ENCODE measurements at regions not wholly inside any gene's neighbourhood (a gene's known extent, or its start where the extent isn't known, plus 50 kb on each side); places are given as distances from the start of the nearest gene placed in this dataset.
"Not testable (repeated sequence)": the region's sequence is repeated elsewhere in the genome, so short reads cannot be mapped to it uniquely, and the experiment has no call there.

DNA sequence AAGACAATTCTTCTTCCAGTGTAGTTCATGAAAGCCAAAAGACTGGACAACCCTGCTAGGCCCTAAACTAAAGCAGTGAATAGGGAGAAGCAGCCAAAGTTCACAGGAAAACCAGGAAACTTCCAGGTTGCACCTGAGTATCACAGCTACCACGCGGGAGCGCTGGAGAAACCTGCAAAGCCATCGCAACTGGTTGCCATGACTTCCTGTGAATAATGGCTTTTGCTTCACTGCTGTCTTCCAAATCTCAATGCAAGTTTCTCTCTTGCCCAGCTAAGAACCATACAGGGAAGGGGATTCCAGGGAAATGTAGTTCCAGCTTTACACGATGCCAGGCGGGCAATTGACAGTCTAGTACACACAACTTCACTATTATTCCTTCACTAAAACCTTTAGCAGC, 114.1 kb downstream of the GXYLT1 start:
- no peak for DNase-seq

DNA sequence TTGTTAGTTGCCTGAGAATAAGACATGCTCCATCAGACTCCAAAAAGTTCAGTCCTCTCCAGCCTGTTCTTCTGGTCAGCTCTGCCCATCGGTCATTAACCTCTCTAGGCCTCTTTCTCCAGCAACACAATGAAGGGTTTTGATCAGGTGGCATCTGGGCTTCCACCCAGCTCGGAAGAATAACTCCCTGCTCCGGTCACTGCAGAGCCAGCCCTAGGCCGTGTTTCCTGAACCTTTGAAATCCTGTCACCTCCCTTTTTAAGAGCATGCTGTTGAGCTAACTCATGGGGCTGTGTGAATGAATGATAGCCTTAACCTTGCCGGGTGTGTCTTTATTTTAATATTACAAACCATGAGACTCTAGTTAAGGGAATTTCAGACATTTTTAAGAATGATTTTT, 117.1 kb downstream of the GXYLT1 start:
- DNase-seq, result no peak

DNA sequence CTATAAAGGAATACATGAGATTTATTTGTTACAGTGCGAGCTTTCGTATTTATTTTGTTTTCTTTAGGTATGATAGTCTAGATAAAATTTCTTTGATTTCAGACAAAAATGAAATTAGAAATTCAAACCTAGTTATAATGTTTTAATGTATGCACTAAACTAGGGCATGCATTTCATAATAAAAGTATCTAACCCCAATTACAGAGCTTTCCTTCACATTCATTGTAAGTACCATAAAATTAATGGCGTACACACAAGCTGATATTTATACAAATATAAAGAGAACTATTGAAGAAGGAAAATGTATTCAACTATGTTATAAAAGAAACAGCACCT, 120.2 kb downstream of the GXYLT1 start:
- DNase-seq, result no peak

DNA sequence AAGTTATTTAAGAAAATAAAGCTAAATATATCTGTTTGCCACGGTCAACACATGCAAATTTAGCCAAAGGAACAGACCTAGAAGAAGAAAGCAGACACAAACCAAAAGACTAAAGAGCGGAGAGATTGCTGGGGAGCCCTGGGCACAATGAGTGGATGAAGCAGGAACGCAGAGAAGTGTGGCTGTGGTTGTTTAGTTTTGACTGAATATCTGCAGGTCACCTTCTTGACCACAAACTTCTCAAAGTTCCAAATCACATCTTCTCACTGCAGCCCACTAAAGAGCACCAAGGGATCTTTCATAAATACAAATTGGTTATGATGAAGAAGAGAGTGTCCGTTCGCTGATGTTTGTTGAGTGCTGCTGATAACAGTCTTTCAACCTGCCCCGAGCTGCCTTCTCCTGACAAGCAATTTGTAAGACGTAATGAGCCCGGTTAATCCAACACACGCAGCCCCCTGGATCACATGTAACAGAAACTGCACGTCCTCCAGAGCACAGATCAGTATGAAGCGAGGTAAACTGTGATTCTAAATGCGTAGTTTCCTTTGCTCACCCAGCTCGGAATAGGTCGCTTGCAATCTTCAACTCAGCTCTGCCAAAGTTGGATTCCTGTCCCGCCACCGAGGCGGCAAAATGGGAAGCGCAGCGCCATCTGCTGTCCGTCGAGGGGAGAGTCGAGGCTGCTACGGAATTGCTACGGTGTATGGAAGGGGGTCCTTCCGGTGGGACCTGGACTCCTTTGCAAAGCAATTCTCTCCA, 120.8 kb downstream of the GXYLT1 start:
- DNase-seq, result peak; percentile 63

DNA sequence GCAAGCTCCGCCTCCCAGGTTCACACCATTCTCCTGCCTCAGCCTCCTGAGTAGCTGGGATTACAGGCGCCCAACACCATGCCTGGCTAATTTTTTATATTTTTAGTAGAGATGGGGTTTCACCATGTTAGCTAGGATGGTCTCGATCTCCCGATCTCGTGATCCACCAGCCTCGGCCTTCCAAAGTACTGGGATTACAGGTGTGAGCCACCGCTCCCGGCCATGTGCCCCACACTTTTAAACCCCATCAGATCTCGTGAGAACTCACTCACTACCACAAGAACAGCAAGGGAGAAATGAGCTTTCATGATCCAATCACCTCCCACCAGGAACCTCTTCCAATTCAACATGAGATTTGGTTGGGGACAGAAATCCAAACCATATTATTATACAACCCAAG, 122.7 kb downstream of the GXYLT1 start:
- not testable (repeated sequence) for DNase-seq

DNA sequence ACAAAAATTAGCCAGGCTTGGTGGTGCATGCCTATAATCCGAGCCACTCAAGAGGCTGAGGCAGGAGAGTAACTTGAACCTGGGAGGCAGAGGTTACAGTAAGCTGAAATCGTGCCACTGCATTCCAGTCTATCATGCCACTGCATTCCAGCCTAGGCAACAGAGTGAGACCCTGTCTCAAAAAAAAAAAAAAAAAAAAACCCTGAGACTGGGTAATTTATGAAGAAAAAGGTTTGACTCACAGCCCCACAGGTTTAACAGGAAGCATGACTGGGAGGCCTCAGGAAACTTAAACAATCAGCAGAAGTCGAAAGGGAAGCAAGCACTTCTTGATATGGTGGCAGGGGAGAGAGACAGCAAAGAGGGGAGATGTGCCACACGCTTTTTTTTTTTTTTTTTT, 123.2 kb downstream of the GXYLT1 start:
- no peak for DNase-seq

DNA sequence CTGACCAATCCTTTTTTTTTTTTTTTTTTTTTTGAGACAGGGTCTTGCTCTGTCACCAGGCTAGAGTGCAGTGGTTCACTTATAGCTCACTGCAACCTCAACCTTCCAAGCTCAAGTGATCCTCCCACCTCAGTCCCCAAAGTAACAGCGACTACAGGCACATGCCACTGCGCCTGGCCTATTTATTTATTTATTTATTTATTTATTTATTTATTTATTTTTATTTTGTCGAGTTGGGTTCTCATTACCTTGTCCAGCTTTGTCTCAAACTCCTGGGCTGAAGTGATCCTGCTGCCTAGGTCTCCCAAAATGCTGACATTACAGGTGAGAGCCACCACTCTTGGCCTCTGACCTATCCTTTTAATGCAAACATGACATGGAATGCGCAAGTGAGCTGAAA, 124.4 kb downstream of the GXYLT1 start:
- no peak for DNase-seq

DNA sequence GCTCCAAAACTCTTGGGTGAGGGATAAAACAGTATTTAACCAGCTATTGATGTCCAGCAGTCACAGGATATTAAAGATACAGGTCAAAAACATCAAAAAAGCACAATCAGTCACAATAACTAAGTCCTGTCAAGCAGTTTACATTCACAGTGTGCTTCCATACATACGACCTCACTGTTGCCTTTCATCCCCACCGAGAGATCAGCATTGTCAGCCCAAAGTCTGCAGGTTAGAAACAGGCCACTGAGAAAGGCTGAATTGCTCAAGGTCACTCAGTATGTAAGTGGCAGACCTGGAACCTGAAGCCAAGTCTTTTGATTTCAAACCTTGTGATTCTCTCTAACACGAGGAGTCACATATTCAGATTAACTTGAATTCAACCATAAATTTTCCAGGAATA, 124.9 kb downstream of the GXYLT1 start:
- DNase-seq, result no peak

DNA sequence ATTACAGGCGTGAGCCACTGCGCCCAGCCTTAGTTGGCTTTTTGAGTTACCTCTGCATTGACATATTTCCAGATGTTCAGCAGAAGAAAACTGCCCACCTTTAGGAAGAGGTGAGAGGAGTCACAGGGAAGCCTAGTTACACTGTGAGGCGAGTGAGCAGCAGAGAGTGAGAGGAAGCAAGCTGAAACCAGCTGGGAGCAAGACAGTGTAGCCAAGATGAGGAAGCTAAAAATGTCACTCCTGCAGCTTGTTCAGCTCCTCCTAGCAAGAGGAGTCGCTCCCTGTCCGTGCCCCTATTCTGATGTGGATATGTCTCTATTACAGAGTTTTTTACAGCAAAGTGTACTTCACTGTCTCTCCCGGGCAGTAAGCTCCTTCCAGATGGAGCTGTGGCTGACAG, 127.6 kb downstream of the GXYLT1 start:
- DNase-seq, result no peak

DNA sequence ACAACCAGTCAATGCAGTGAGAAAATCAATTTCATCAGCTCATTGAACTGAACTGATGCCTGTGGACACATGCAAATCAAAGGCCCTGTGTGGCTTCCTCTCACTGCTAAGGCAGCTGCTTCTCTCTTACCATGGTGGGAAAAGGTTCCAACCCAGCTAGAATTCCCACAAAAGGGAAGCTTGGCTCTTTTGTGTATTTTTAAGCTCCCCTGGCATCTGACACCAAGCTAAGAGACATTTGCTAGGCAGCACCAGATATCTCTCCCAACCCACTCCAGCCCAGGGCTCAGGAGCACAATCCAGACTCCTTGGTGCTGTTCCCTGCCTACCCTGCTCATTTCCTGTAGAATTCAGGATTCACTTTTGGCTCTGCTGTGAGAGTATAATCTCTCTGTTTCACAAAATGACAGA, 129.6 kb downstream of the GXYLT1 start:
- no peak for DNase-seq

DNA sequence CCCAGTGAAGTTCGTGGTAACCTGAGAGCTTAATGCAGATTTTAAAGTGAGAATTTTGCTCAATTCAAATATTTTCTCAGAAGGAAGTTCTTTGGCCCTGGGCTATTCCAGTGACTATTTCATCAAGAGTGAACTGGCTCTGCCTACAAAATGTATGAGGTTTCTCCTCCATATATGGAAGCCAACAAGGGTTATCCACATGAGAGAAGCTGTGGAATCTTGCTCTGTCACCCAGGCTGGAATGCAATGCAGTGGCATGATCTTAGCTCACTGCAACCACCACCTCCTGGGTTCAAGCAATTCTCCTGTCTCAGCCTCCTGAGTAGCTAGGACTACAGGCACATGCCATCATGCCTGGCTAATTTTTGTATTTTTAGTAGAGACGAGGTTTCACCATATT, 132.2 kb downstream of the GXYLT1 start:
- DNase-seq, result not testable (repeated sequence)

DNA sequence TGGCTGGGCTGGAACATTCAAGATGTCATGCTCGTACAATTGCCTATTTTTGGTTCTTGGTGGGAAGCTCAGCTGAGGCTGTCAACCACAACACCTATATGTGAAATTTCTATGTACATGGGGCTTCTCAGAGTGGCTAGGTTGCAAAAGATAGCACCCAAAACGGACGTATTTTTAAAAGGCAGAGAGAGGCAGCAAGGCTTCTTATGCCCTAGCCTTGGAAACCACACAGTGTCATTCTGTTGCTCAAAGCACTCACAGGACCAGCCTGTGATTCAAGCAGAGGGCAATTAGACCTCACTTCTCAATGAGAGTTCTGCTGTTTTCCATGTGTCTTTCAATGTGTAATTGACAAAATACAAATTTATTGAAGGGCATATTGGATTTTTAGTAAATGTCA, 134.0 kb downstream of the GXYLT1 start:
- no peak for DNase-seq

DNA sequence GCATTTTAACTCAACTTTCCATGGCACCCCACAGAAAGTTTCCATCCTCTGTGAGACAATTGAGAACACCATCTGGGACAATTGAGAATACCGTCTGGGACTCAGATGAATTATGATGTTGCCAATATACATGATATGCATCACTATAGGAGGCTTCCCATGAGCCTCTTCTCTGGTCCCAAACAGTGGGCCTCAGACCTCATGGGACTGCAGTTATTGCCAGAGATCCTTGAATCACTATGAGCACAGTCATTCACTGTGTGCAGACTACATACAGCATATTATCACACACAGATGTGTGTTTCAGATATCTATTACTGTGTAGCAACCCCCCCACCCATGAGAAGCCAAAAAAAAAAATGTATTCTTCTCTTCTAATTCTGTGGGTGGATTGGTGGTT, 134.4 kb downstream of the GXYLT1 start:
- no peak for DNase-seq

DNA sequence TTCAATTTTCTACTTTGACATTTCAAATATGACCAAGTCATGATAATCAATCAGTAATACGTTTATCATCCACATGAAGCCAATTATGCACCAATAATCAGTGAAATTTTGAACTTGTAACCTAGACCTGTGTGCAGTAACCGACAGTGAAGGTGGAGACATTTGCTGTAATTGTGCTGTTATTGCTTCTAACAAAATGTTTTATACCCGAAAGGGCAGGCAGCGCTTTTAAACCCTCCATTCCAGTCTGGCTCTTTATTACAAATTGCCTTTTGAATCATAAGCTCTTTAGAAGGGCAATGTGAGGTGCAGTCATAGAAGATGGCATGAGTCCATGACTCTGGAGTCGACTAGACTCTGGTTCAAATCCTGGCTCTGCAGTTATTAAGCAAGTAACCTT, 135.7 kb downstream of the GXYLT1 start:
- DNase-seq, result no peak

DNA sequence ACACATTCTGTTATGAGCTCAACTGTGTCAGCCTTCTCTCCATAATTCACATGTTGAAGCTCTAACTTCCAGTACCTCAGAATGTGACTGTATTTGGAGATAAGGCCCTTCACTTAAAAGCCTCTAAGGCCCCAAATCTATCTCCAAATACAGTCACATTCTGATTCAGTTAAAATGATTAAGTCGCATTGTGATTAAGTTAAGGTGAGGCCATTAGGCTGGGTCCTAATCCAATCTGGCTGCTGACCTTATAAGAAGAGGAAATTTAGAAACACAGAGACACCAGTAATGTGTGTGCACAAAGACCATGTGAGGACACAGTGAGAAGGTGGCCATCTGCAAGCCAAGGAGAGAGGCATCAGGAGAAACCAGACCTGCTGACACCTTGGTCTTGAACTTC, 141.6 kb downstream of the GXYLT1 start:
- no peak for DNase-seq

DNA sequence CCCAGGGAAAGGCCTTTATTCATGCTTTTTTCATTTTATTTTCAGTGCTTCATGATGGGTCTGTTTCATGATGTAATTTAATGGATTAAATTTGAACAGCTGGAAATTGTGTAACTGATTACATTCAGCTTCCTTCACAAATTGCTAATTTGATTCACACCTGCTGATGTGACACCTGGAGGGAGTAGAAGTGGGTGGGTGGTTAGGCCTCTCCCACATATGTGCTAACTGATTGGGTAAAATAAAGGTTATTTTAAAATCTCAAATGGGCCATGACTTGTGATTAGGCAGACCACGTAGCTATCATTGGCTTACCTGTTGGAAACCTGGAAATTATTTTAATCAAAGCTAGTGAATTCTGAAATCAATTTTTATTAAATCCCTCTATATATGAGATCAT, 142.1 kb downstream of the GXYLT1 start:
- no peak for DNase-seq

DNA sequence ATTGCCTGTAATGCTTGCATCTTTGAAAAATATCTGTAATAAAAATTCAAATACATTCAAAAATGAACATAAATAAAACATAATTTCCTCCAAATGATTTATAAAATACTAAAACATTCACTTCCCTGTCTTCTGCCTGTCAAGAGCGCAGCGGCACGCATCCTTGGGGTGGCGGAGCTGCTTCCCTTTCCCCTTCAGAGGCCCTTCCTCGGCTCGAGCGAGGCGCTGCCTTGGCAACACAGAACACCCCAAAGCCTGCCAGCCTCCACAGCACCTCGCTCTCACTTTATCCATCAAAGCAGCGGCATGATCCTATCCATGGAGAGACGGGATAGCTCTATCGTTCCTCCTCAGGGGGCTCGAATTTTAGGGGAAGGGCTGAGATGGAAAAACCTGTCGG, 146.2 kb downstream of the GXYLT1 start:
- DNase-seq, result no peak

DNA sequence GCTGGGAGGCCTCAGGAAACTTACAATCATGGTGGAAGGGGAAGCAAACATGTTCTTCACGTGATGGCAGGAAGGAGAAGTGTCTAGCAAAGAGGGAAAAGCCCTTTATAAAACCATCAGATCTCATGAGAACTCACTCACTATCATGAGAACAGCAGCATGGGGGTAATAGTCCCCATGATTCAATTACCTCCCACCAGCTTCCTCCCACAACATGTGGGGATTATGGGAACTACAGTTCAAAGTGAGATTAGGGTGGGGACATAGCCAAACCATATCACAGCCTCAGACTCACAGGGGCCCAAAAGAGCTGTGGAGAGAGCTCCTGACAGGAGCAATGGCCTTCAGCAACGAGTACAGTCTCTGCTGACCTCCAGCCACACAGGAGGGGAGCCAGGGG, 151.4 kb downstream of the GXYLT1 start:
- no peak for DNase-seq

DNA sequence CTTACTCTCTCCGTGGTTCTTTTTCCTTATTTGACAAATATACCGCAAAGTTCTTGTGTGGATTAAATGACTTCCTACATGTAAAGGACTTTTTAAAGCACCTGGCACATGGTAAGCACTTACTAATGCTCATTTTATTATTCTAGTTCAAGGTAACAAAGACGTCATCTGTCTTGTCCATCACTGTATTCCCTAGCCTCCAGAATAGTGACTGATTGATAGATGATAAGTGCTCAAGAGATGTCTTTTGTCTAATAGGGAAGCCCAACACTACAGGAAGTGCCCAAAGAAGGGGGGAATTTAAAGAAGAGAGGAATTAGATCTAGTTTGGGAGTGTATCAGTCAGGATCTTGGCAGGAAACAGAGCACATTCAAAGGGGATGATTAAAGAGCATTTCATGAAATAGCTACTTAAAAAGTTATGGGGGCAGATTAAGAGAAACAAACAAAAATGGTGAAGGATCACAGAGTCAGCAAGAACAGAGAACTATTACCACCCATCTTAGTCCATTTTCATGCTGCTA, 151.9 kb downstream of the GXYLT1 start:
- DNase-seq, result no peak

DNA sequence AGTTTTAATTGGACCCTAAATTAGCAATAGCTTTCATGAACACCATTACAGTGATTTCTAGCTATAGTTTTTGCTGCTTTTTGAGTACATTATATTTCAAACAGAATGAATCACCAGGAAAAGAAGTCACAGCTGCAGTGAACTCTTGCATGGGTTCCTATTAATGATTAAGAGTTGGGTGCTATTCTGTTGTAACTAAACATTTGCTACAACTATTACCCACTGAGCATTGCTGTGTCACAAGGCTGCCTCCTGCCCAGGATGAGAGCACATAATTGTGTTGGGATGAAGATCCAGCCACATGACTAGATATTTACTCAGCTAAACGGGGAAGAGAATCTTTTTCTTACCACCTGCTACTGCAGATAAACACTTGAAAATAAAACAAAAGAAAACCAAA, 152.7 kb downstream of the GXYLT1 start:
- DNase-seq, result no peak

DNA sequence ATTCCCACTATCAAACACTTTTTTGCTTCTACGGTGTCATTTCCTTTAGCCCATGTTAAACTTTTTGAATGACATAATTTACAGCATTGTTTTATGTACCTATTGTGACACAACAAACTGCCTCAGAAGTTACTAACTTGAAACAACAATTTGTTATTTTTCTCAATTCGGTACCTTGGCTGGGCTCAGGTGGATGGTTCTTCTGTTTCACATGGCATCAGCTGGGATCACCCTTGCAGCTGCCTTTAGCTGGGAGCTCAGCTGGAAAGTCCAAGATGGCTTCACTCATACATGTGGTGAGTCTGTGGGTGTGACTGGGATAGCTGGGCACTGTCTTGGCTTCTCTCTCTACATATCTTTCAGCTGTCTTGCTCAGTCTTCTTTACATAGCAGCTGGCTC, 156.0 kb downstream of the GXYLT1 start:
- DNase-seq, result no peak

DNA sequence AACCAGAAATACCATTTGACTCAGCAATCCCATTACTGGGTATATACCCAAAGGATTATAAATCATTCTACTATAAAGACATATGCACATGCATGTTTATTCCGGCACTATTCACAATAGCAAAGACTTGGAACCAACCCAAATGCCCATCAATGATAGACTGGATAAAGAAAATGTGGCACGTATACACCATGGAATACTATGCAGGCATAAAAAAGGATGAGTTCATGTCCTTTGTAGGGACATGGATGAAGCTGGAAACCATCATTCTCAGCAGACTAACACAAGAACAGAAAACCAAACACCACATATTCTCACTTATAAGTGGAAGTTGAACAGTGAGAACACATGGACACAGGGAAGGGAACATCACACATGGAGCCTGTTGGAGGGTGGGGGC, 158.2 kb downstream of the GXYLT1 start:
- DNase-seq, result not testable (repeated sequence)

DNA sequence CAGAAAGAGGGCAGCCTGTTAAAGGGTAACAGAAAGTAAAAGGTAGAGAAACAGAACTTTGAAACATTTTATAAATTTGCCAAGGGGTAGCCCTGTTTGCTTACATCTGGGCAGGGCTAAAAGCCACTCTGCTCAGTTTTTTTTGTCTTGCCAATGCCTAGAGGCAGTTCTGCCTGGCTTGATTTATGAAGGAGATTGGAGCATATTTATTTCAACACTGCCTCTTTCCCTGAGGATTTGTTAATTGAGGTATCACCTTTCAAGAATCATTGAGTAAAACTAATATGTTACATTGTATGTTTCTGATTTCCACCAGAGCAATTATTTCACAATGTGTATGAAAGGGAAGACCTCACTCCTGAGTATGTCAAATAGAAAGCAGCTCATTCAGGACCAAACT, 160.8 kb downstream of the GXYLT1 start:
- DNase-seq, result no peak

DNA sequence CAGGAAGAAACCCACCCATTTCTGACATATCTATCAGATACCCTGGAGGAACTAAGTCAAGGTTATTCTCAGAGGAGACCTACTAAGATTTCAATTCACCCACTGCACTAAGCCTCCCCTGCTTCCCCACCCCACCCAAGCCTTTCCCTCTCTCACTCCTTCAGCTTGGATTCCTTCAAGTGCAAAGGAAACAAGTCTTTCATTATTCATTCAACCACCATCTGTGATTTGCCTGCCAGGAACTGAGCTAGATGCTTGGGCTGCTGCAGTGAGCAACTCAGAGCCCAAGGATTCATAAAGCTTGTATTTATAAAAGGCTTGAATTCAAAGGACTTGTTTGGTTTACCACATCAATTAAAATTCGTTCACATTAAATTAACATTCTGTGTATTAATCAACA, 161.3 kb downstream of the GXYLT1 start:
- no peak for DNase-seq

DNA sequence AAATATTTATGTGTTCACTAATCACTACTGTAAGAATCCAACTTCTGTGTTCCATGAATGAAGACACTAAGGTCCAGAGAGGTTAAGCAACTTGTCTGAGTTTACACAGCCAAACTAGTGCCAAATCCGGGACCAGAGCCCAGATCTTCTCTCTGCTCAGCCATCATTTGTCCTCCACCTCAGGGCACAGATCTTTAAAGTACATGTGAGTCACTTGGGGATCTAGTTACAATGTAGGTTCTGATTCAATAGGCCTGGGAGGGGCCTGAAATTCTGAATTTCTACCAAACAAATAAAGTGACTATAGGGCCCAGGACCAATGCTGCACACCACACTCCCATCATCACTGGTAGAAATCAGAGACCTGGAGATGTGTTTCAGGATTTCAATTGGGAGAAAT, 162.9 kb downstream of the GXYLT1 start:
- no peak for DNase-seq
